ENCODE measurements at regions not wholly inside any gene's neighbourhood (a gene's known extent, or its start where the extent isn't known, plus 50 kb on each side); places are given as distances from the start of the nearest gene placed in this dataset.

- no peak for DNase-seq
Observed at GRCh38 chr3:135310317-135310716, 515.3 kb downstream of the EPHB1 start.

DNA sequence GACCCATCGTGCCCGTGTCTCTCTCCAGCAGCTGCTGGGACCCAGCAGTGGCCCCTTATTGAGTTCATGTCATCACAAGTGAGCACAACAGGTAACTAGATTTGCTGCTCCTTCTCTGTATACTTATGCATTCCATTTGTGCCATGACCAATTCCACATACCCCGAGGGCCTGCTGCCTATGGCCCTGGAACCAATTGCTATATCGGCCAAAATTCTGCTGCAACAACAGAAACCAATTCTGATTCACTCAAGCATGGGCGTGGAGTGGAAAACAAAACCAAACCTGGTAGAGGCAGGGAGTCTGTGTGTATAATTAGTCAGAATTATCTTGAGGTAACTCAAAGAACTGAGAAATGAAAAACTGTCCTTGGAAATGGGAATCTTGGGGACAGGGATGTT is 516.6 kb downstream of the EPHB1 start:
- no peak for DNase-seq

DNA sequence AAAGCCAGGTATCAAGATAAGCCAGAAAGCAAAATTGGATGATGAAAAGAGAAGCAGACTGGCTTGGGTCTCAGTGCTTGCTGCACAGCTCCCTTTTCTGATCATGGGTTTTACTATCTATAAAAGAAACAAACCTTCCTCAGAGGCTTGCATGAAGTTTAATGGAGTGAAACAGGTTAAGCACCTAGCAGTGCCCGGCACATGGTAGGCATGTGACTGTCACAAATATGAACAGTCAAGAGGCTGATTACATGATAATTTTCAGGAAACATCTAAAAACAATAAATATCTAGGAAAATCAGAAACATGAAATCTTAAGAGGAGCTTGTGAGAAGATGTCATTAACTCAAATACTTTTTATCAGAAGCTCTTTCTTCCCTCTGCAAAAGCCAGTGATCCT is 519.2 kb downstream of the EPHB1 start:
- no peak for DNase-seq

- DNase-seq: no peak
Observed at GRCh38 chr3:135324301-135324700, 529.2 kb downstream of the EPHB1 start.

DNA sequence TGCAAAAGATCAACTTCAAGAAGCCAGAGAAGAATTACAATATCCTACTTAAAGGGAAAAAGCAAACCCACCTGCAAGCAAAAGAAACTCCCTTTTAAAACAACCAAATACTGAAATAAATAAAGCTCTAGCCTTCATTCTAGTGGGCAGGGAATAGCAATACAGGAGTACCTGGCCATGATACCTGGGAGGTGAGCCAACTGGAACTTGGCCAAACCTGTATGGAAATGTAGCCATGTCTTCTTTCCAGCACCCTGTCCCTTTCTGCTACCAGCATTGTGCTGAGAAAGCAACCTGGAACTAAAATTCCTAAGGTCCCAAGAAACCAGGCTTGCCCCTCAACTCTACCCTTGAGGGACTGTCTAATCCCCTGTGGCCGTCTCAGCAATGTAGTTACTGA is 530.0 kb downstream of the EPHB1 start:
- no peak for DNase-seq

DNA sequence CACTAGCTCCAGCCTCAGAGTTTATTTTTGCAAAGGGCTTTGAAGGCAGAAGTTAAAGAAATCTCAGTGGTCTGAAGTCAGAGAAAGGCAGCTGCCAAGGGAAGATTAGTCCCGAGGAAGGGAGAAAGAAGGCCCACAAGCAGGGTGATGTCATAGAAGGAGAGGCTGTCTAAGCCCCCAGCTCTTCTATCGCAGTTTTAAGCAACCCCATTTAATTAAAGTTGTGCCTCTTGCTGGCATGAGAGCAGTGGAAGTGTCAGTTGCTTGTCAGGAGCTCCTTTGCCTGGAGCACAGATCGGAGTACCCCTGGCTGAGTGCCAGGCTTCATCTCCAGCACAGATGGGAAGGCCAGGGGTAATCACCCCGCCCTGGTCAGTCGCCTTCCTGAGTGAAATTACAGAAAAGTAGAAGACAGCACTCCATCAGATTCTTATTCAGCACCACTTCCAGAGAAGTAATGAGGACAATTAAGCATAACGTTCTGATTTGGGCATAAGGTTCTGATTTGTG is 530.7 kb downstream of the EPHB1 start:
- DNase-seq: no peak

- no peak for DNase-seq
Observed at GRCh38 chr3:135326851-135327250, 531.8 kb downstream of the EPHB1 start.

DNA sequence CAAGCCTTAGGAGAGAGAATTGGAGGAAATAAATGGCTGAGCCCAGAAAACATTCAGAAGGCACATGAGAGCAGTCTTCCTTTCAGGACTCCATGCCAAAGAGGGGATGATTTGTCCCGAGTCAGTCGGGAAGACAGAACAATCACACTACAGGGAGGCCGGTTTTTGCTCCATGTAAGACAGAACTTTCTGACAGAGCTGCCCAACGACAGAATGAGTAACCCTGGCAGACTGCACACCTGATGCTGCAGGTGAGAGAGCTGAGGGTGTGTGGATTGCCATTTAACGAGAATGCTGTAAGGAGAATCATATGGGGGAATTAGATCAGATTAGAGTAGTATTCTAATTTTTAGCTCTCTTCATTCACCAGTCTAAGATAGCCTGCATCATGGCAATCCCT is 533.0 kb downstream of the EPHB1 start:
- DNase-seq: no peak

DNA sequence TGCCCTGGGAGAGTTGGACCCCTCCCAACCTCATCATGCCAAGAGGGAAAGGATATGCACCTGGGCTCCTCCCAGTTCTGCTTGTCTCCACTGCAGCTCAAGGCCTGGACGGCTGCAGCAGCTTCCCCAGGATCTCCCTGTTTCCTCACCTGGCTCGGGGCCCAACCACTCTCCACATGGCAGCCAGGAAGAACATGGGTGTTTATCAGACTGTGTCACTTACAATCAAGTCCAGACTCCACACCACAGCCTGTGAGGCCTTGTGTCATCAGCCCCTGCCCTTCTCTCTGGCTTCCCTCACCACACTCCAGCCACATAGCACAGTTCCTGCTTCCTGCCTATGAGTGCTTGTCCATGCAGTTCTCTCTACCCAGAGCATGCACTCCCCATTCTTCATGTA is 534.4 kb downstream of the EPHB1 start:
- DNase-seq: no peak

DNA sequence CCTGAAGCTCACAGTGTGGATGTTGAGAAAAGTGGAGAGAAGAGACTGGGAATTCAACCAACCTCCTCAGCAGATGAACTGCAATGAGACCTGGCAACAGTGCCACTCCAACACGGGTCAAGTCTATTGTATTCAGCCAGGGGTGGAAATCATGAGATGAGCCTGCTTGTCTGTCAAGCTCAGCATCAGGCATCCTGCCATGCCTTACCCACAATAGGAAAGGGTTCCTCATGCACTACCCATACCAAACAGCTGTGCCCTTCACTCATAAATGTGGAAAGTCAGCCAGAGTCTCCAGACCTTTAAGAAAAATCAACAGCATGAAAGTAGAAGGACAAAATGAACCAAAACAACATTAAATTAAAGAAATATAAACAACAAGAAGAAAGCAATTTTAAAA is 542.1 kb downstream of the EPHB1 start:
- DNase-seq: no peak

GRCh38 chr3:135348690-135349089 is 553.6 kb downstream of the EPHB1 start:
- no peak for DNase-seq

GRCh38 chr3:135349254-135349948 is 554.3 kb downstream of the EPHB1 start:
- DNase-seq: no peak

DNA sequence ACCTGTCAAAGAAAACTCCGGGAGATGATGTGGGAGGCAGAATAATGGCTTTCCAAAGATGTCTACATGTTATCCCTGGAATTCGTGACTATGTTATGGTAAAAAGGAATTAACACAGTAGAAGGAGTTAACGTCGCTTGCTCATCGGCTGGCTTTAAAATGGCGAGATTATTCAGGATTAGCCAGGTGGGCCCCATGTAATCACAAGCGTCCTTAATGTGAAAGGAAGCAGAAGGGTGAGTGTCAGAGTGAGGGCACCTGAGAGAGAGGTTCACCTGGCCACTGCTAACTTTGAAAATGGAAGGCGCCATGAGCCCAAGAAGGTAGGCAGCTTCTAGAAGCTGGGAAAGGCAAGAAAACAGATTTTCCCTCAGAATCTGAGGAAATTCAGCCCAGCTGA is 557.2 kb downstream of the EPHB1 start:
- no peak for DNase-seq

GRCh38 chr3:135362889-135363288 is 567.8 kb downstream of the EPHB1 start:
- no peak for DNase-seq

DNA sequence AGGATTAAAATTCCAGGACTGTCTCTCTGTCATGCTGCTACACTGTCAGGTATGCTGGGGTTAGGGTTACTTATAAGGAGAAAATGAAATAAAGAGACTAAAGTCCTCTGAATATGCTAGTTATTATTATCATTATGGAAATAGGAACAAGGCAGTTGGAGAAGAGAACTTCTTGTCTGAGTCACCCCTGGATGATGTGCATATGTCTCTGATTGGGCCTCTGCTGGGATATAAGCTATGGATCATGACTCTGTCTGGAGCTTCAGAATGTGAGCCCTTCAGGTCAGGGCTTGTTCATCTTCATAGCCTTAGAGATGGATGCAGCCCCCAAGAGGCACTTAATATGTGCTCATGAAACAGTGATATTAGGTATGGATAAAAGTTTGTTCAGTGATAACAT is 569.6 kb downstream of the EPHB1 start:
- DNase-seq: no peak

GRCh38 chr3:135366816-135367215 is 571.8 kb downstream of the EPHB1 start:
- no peak for DNase-seq

DNA sequence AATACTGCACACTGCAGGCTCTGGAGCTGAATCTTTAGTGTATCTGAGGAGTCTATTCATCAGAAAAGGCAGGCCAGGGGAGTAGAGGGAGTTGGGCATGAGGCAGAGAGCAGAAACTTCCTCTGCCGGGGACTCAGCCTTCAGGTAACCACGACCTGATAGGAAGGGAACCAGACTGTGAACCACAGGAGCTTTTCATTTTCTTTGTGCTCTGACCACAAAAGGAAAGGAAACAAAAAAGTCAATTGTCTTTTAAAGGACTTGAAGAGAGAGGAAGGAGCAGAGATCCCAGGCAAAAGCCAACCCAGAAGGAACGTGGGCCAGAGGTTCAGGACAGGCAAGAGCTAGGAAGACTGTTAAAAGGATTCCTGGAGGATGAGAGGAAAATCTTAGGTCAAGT is 573.3 kb downstream of the EPHB1 start:
- DNase-seq: no peak

GRCh38 chr3:135368781-135369180 is 573.7 kb downstream of the EPHB1 start:
- no peak for DNase-seq

DNA sequence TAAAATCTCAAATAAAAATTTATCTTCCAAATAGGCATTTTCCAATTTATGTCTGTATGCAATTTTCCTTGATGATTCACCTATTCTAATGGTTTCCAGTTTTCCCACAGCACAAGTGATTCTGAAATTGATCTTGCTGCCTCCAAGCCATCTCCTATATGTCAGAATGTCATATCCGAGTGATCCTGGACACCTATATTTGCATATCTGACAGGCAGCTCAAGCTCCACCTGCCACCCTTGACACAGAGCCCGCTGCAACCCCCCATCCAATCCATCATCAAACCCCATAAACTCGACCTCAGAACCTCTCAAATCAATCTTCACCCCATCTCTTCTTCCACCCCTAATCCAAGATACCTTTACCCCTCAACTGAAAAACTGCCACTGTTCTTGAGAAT is 579.5 kb downstream of the EPHB1 start:
- no peak for DNase-seq

GRCh38 chr3:135382188-135382587 is 583.3 kb upstream of the PPP2R3A start:
- no peak for DNase-seq

- no peak for DNase-seq
Observed at GRCh38 chr3:135382621-135383020, 582.9 kb upstream of the PPP2R3A start.

- no peak for DNase-seq
Observed at GRCh38 chr3:135383301-135383700, 582.2 kb upstream of the PPP2R3A start.

- DNase-seq: no peak
Observed at GRCh38 chr3:135392151-135392550, 573.4 kb upstream of the PPP2R3A start.

DNA sequence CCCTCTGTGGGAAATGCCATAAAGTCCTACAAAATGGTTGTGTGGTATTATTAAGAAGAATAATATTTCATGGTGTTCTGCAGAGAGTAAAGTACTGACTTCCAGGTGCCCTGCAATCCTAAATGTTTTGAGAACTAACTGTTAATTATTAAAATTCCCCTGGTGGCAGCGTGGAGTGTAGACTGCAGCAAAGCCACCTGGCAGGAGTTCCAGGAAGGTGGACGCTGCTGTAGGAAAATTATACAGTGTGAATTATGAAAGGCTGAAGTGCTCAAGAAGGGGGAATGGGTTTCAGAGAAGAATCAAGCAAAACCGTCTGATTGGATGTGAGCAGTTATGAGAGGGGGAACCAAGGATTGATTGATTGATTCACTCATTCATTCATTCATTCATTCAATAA is 572.4 kb upstream of the PPP2R3A start:
- DNase-seq: no peak

DNA sequence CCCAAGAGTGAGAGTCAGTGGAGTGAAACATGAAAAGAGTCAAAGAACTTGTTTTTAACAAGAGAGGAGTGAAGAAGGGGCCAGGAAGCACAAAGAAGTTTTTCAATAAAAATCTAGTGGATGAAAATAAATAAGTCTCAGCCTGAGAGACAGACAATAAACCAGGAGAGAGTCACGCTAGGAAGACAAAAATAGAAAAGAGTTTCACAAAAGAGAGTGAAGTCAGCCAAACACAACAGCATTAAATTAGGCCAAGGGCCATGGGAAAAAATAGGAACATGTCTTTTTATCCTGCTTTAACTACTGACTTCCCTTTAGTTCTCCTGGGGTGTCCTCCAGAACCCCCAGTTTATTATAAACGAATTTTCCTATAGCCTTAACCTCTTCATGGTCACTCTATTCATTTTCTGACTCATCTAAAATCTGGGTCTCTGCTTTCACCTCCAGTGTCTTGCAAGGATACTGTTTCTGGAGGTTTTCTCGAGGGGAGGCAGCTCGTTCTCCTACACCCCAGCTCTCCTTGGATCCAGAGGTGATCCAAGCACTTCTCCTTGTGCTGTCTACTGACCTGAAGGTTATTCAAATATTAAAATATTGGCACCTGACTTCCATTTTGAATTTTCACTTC is 571.5 kb upstream of the PPP2R3A start:
- DNase-seq: no peak

Measured in effector CD8-positive, alpha-beta T cell (primary cell).